GM23338 (cell line): ENCODE measurements at regions not wholly inside any gene's neighbourhood (a gene's known extent, or its start where the extent isn't known, plus 50 kb on each side); places are given as distances from the start of the nearest gene placed in this dataset.

Experiments used
- ATAC-seq: fragments of 200-7000 bp; cut with Tn5 transposase; 3 replicates; pipeline ENCODE4 v1.9.1; 2020
- DNase-seq: peaks from one replicate; pipeline ENCODE4 v3.0.0-alpha.2; 2015; ENCODE audit warnings: low spot score
- H2AFZ ChIP-seq: fragments of 200-600 bp; sonication (generic); 2 replicates; pipeline ENCODE4 v1.8.0; 2016; ENCODE audit warnings: antibody characterized with exemption, mild to moderate bottlenecking, moderate library complexity
- H3F3A ChIP-seq: fragments of 200-600 bp; sonication (generic); replicated peaks from 2 replicates; pipeline ENCODE4 v1.8.0; 2017; ENCODE audit warnings: antibody characterized with exemption, mixed run types, low read depth
- H3K27ac ChIP-seq: fragments of 200-600 bp; sonication (generic); 2 replicates; pipeline ENCODE4 v1.6.1; 2016; ENCODE audit warnings: low read depth
- H3K27me3 ChIP-seq: fragments of 200-600 bp; sonication (generic); 2 replicates; pipeline ENCODE4 v1.8.0; 2016; ENCODE audit warnings: mild to moderate bottlenecking, mixed run types, moderate library complexity; ENCODE audit not compliant: insufficient read depth
- H3K36me3 ChIP-seq: fragments of 200-600 bp; sonication (generic); 2 replicates; pipeline ENCODE4 v1.8.0; 2016; ENCODE audit warnings: mild to moderate bottlenecking; ENCODE audit not compliant: insufficient read depth
- H3K4me1 ChIP-seq: fragments of 200-600 bp; sonication (generic); 2 replicates; pipeline ENCODE4 v1.8.0; 2016; ENCODE audit warnings: mild to moderate bottlenecking, moderate library complexity; ENCODE audit not compliant: insufficient read depth
- H3K4me2 ChIP-seq: fragments of 200-600 bp; sonication (generic); 2 replicates; pipeline ENCODE4 v1.7.1; 2017; ENCODE audit warnings: mixed run types
- H3K4me3 ChIP-seq: fragments of 200-600 bp; sonication (generic); 2 replicates; pipeline ENCODE4 v1.6.1; 2016; ENCODE audit warnings: mixed run types
- H3K79me2 ChIP-seq: fragments of 200-600 bp; sonication (generic); replicated peaks from 2 replicates; pipeline ENCODE4 v1.8.0; 2017; ENCODE audit warnings: mild to moderate bottlenecking; ENCODE audit not compliant: insufficient read depth
- H3K9me2 ChIP-seq: fragments of 200-600 bp; sonication (generic); 2 replicates; pipeline ENCODE4 v1.8.0; 2017; ENCODE audit not compliant: insufficient read depth
- H4K20me1 ChIP-seq: fragments of 200-600 bp; sonication (generic); replicated peaks from 2 replicates; pipeline ENCODE4 v1.8.0; 2017; ENCODE audit warnings: mild to moderate bottlenecking; ENCODE audit not compliant: insufficient read depth
- H3K27ac Mint-ChIP-seq: 2 replicates; pipeline ENCODE4 v1.8.0; 2020; ENCODE audit warnings: inconsistent platforms, mild to moderate bottlenecking, moderate library complexity, mixed read lengths
- H3K27me3 Mint-ChIP-seq: 3 replicates; pipeline ENCODE4 v1.8.0; 2022; ENCODE audit warnings: low read depth, mild to moderate bottlenecking, moderate library complexity, mixed read lengths, inconsistent platforms; ENCODE audit not compliant: insufficient read depth, poor library complexity
- H3K36me3 Mint-ChIP-seq: 3 replicates; pipeline ENCODE4 v1.8.0; 2021; ENCODE audit warnings: low read depth, mild to moderate bottlenecking, inconsistent platforms, moderate library complexity, mixed read lengths
- H3K4me1 Mint-ChIP-seq: 3 replicates; pipeline ENCODE4 v1.8.0; 2020; ENCODE audit warnings: mild to moderate bottlenecking, inconsistent platforms, mixed read lengths
- H3K4me3 Mint-ChIP-seq: 3 replicates; pipeline ENCODE4 v1.8.0; 2021; ENCODE audit warnings: moderate library complexity, mild to moderate bottlenecking, inconsistent platforms, mixed read lengths
- H3K9me3 Mint-ChIP-seq: 3 replicates; pipeline ENCODE4 v1.8.0; 2020; ENCODE audit warnings: moderate library complexity, mild to moderate bottlenecking, inconsistent platforms, mixed read lengths
- CREB1 ChIP-seq: fragments of 250-450 bp; sonication (Bioruptor Pico); IDR thresholded peaks from 2 replicates; pipeline ENCODE4 v1.5.0; 2020; ENCODE audit warnings: low read depth, mild to moderate bottlenecking, moderate library complexity
- CTCF ChIP-seq, 2 experiments: fragments of 200-600 bp in 1 of 2; sonication (generic) in 1 of 2; conservative IDR thresholded peaks; 2 replicates each; pipeline versions ENCODE4 v1.5.1 to v1.6.1; 2016 to 2017; ENCODE audit warnings: antibody characterized with exemption in 2 of 2, low read depth in 2 of 2, mild to moderate bottlenecking in 2 of 2, moderate library complexity in 1 of 2
- EZH2 ChIP-seq: fragments of 200-600 bp; sonication (generic); IDR thresholded peaks from one replicate; pipeline ENCODE4 v1.8.0; 2017; ENCODE audit warnings: antibody characterized with exemption, mild to moderate bottlenecking, low read depth; ENCODE audit not compliant: unreplicated experiment
- EZH2phosphoT487 ChIP-seq: fragments of 200-600 bp; sonication (generic); IDR thresholded peaks from one replicate; pipeline ENCODE4 v1.8.1; 2018; ENCODE audit warnings: antibody characterized with exemption; ENCODE audit not compliant: unreplicated experiment
- JUNB ChIP-seq: IDR thresholded peaks from one replicate; pipeline ENCODE4 v1.6.1; 2016; ENCODE audit warnings: antibody characterized with exemption; ENCODE audit not compliant: unreplicated experiment
- NANOG ChIP-seq: IDR thresholded peaks from 2 replicates; pipeline ENCODE4 v1.6.1; 2016; ENCODE audit warnings: antibody characterized with exemption, borderline replicate concordance
- POLR2AphosphoS5 ChIP-seq: IDR thresholded peaks from 2 replicates; pipeline ENCODE4 v1.6.1; 2016; ENCODE audit warnings: antibody characterized with exemption, low read depth
- REST ChIP-seq: IDR thresholded peaks from one replicate; pipeline ENCODE4 v1.6.1; 2018; ENCODE audit warnings: antibody characterized with exemption; ENCODE audit not compliant: unreplicated experiment
- STAT1 ChIP-seq: IDR thresholded peaks from one replicate; pipeline ENCODE4 v1.6.1; 2016; ENCODE audit warnings: antibody characterized with exemption; ENCODE audit not compliant: unreplicated experiment
- ZNF114 ChIP-seq: fragments of 250-450 bp; sonication (Bioruptor Pico); IDR thresholded peaks from 2 replicates; pipeline ENCODE4 v1.5.0; 2020; ENCODE audit warnings: mild to moderate bottlenecking, moderate library complexity
- ZNF331 ChIP-seq: fragments of 250-450 bp; sonication (Bioruptor Pico); IDR thresholded peaks from 2 replicates; pipeline ENCODE4 v1.5.0; 2020; ENCODE audit warnings: low read depth, mild to moderate bottlenecking, moderate library complexity
- ZNF462 ChIP-seq: fragments of 250-450 bp; sonication (Bioruptor Pico); IDR thresholded peaks from 2 replicates; pipeline ENCODE4 v1.5.0; 2020; ENCODE audit warnings: mild to moderate bottlenecking, moderate library complexity
- TF ChIP-seq, protein P1 (sequence below): IDR thresholded peaks from 2 replicates; pipeline ENCODE4 v1.6.1; 2016; ENCODE audit warnings: antibody characterized with exemption

GRCh38 chr7:50160206-50160605 is 67.2 kb upstream of the ZPBP start:
- Mint-ChIP-seq H3K36me3 (no peaks in the 10 kb centered on the region), H3K9me3 (no peaks in the 10 kb centered on the region; the same call in 2 of the 3 replicates), H3K4me1 (no peaks in the 10 kb centered on the region), H3K27ac (no peak overlapping the region), H3K27me3 (peaks cover 2% of the 10 kb centered on the region), H3K4me3 (no peak overlapping the region)
- TF ChIP-seq CREB1 (CRISPR knock-in tag) (no peak), NANOG (no peak), REST (no peak), ZNF462 (CRISPR knock-in tag) (no peak), ZNF114 (no peak), JUNB (no peak), CTCF (conservative IDR thresholded peaks at IDR 0.05; ENCODE audit: low read depth in 2 of 2) (no peak), EZH2 (no peak), POLR2AphosphoS5 (no peak), ZNF331 (CRISPR knock-in tag) (no peak), EZH2phosphoT487 (no peak), STAT1 (no peak)
- TF ChIP-seq, protein P1, sequence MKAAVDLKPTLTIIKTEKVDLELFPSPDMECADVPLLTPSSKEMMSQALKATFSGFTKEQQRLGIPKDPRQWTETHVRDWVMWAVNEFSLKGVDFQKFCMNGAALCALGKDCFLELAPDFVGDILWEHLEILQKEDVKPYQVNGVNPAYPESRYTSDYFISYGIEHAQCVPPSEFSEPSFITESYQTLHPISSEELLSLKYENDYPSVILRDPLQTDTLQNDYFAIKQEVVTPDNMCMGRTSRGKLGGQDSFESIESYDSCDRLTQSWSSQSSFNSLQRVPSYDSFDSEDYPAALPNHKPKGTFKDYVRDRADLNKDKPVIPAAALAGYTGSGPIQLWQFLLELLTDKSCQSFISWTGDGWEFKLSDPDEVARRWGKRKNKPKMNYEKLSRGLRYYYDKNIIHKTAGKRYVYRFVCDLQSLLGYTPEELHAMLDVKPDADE: no peak
- H3K27ac ChIP-seq: no peak overlapping the region
- no peak overlapping the region for H3K4me3 ChIP-seq
- H3K9me2 ChIP-seq: no peaks in the 10 kb centered on the region
- no peaks in the 10 kb centered on the region for H3F3A ChIP-seq
- no peaks in the 10 kb centered on the region for H3K4me1 ChIP-seq
- H3K4me2 ChIP-seq: no peak overlapping the region
- DNase-seq (no peak), ATAC-seq (no peak)
- H3K27me3 ChIP-seq: no peaks in the 10 kb centered on the region
- no peaks in the 10 kb centered on the region for H3K36me3 ChIP-seq
- H3K79me2 ChIP-seq: no peaks in the 10 kb centered on the region
- H4K20me1 ChIP-seq: no peaks in the 10 kb centered on the region
- H2AFZ ChIP-seq: peak overlapping the region; percentile 34; the same call in 1 of the 2 replicates
